GM23338 (cell line): ENCODE measurements at regions not wholly inside any gene's neighbourhood (a gene's known extent, or its start where the extent isn't known, plus 50 kb on each side); places are given as distances from the start of the nearest gene placed in this dataset.

Experiments used
- ATAC-seq: fragments of 200-7000 bp; cut with Tn5 transposase; 3 replicates; pipeline ENCODE4 v1.9.1; 2020
- DNase-seq: peaks from one replicate; pipeline ENCODE4 v3.0.0-alpha.2; 2015; ENCODE audit warnings: low spot score
- H2AFZ ChIP-seq: fragments of 200-600 bp; sonication (generic); 2 replicates; pipeline ENCODE4 v1.8.0; 2016; ENCODE audit warnings: antibody characterized with exemption, mild to moderate bottlenecking, moderate library complexity
- H3F3A ChIP-seq: fragments of 200-600 bp; sonication (generic); replicated peaks from 2 replicates; pipeline ENCODE4 v1.8.0; 2017; ENCODE audit warnings: antibody characterized with exemption, mixed run types, low read depth
- H3K27ac ChIP-seq: fragments of 200-600 bp; sonication (generic); 2 replicates; pipeline ENCODE4 v1.6.1; 2016; ENCODE audit warnings: low read depth
- H3K27me3 ChIP-seq: fragments of 200-600 bp; sonication (generic); 2 replicates; pipeline ENCODE4 v1.8.0; 2016; ENCODE audit warnings: mild to moderate bottlenecking, mixed run types, moderate library complexity; ENCODE audit not compliant: insufficient read depth
- H3K36me3 ChIP-seq: fragments of 200-600 bp; sonication (generic); 2 replicates; pipeline ENCODE4 v1.8.0; 2016; ENCODE audit warnings: mild to moderate bottlenecking; ENCODE audit not compliant: insufficient read depth
- H3K4me1 ChIP-seq: fragments of 200-600 bp; sonication (generic); 2 replicates; pipeline ENCODE4 v1.8.0; 2016; ENCODE audit warnings: mild to moderate bottlenecking, moderate library complexity; ENCODE audit not compliant: insufficient read depth
- H3K4me2 ChIP-seq: fragments of 200-600 bp; sonication (generic); 2 replicates; pipeline ENCODE4 v1.7.1; 2017; ENCODE audit warnings: mixed run types
- H3K4me3 ChIP-seq: fragments of 200-600 bp; sonication (generic); 2 replicates; pipeline ENCODE4 v1.6.1; 2016; ENCODE audit warnings: mixed run types
- H3K79me2 ChIP-seq: fragments of 200-600 bp; sonication (generic); replicated peaks from 2 replicates; pipeline ENCODE4 v1.8.0; 2017; ENCODE audit warnings: mild to moderate bottlenecking; ENCODE audit not compliant: insufficient read depth
- H3K9me2 ChIP-seq: fragments of 200-600 bp; sonication (generic); 2 replicates; pipeline ENCODE4 v1.8.0; 2017; ENCODE audit not compliant: insufficient read depth
- H4K20me1 ChIP-seq: fragments of 200-600 bp; sonication (generic); replicated peaks from 2 replicates; pipeline ENCODE4 v1.8.0; 2017; ENCODE audit warnings: mild to moderate bottlenecking; ENCODE audit not compliant: insufficient read depth
- H3K27ac Mint-ChIP-seq: 2 replicates; pipeline ENCODE4 v1.8.0; 2020; ENCODE audit warnings: inconsistent platforms, mild to moderate bottlenecking, moderate library complexity, mixed read lengths
- H3K27me3 Mint-ChIP-seq: 3 replicates; pipeline ENCODE4 v1.8.0; 2022; ENCODE audit warnings: low read depth, mild to moderate bottlenecking, moderate library complexity, mixed read lengths, inconsistent platforms; ENCODE audit not compliant: insufficient read depth, poor library complexity
- H3K36me3 Mint-ChIP-seq: 3 replicates; pipeline ENCODE4 v1.8.0; 2021; ENCODE audit warnings: low read depth, mild to moderate bottlenecking, inconsistent platforms, moderate library complexity, mixed read lengths
- H3K4me1 Mint-ChIP-seq: 3 replicates; pipeline ENCODE4 v1.8.0; 2020; ENCODE audit warnings: mild to moderate bottlenecking, inconsistent platforms, mixed read lengths
- H3K4me3 Mint-ChIP-seq: 3 replicates; pipeline ENCODE4 v1.8.0; 2021; ENCODE audit warnings: moderate library complexity, mild to moderate bottlenecking, inconsistent platforms, mixed read lengths
- H3K9me3 Mint-ChIP-seq: 3 replicates; pipeline ENCODE4 v1.8.0; 2020; ENCODE audit warnings: moderate library complexity, mild to moderate bottlenecking, inconsistent platforms, mixed read lengths
- CREB1 ChIP-seq: fragments of 250-450 bp; sonication (Bioruptor Pico); IDR thresholded peaks from 2 replicates; pipeline ENCODE4 v1.5.0; 2020; ENCODE audit warnings: low read depth, mild to moderate bottlenecking, moderate library complexity
- EZH2 ChIP-seq: fragments of 200-600 bp; sonication (generic); IDR thresholded peaks from one replicate; pipeline ENCODE4 v1.8.0; 2017; ENCODE audit warnings: antibody characterized with exemption, mild to moderate bottlenecking, low read depth; ENCODE audit not compliant: unreplicated experiment
- EZH2phosphoT487 ChIP-seq: fragments of 200-600 bp; sonication (generic); IDR thresholded peaks from one replicate; pipeline ENCODE4 v1.8.1; 2018; ENCODE audit warnings: antibody characterized with exemption; ENCODE audit not compliant: unreplicated experiment
- JUNB ChIP-seq: IDR thresholded peaks from one replicate; pipeline ENCODE4 v1.6.1; 2016; ENCODE audit warnings: antibody characterized with exemption; ENCODE audit not compliant: unreplicated experiment
- NANOG ChIP-seq: IDR thresholded peaks from 2 replicates; pipeline ENCODE4 v1.6.1; 2016; ENCODE audit warnings: antibody characterized with exemption, borderline replicate concordance
- POLR2AphosphoS5 ChIP-seq: IDR thresholded peaks from 2 replicates; pipeline ENCODE4 v1.6.1; 2016; ENCODE audit warnings: antibody characterized with exemption, low read depth
- STAT1 ChIP-seq: IDR thresholded peaks from one replicate; pipeline ENCODE4 v1.6.1; 2016; ENCODE audit warnings: antibody characterized with exemption; ENCODE audit not compliant: unreplicated experiment
- ZNF114 ChIP-seq: fragments of 250-450 bp; sonication (Bioruptor Pico); IDR thresholded peaks from 2 replicates; pipeline ENCODE4 v1.5.0; 2020; ENCODE audit warnings: mild to moderate bottlenecking, moderate library complexity
- ZNF331 ChIP-seq: fragments of 250-450 bp; sonication (Bioruptor Pico); IDR thresholded peaks from 2 replicates; pipeline ENCODE4 v1.5.0; 2020; ENCODE audit warnings: low read depth, mild to moderate bottlenecking, moderate library complexity
- TF ChIP-seq, protein P1 (sequence below), 2 experiments: fragments of 200-600 bp in 1 of 2; sonication (generic) in 1 of 2; conservative IDR thresholded peaks; 2 replicates each; pipeline versions ENCODE4 v1.5.1 to v1.6.1; 2016 to 2017; ENCODE audit warnings: antibody characterized with exemption in 2 of 2, low read depth in 2 of 2, mild to moderate bottlenecking in 2 of 2, moderate library complexity in 1 of 2
- TF ChIP-seq, protein P2 (sequence below): IDR thresholded peaks from one replicate; pipeline ENCODE4 v1.6.1; 2018; ENCODE audit warnings: antibody characterized with exemption; ENCODE audit not compliant: unreplicated experiment

DNA sequence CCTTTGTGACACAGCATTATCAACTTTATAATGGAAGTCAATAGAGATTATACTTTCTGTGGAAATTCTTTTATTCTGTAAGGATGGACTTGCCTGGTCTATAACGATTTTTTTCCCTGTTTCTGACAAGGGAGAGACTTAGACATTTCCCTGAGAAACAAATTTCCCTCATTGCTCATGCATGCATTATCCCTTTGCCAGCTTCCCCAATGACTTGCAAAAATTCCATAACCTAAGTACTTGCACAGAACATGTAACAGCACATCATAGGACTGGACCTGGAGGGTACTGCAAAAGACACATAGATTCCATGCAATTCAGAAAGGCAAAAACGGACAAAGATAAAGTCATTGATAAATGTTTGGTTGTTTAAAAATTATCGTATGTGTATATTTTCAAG, 166.7 kb downstream of the FHIP1A start:
- no peak for ATAC-seq
- H3K9me3 Mint-ChIP-seq, result no peaks in the 10 kb centered on the region
- H3K4me3 Mint-ChIP-seq, result no peak overlapping the region
- Histone ChIP-seq H3K9me2 (peaks cover 2% of the 10 kb centered on the region; the same call in 1 of the 2 replicates), H3K4me1 (no peaks in the 10 kb centered on the region), H3K27ac (no peak overlapping the region), H3K27me3 (no peaks in the 10 kb centered on the region), H2AFZ (no peak overlapping the region), H3K36me3 (0 out of 2 replicates have a peak, but pooled peaks cover 5% of the 10 kb centered on the region), H3K79me2 (peaks cover 9% of the 10 kb centered on the region), H3F3A (no peaks in the 10 kb centered on the region), H3K4me2 (no peak overlapping the region), H4K20me1 (no peaks in the 10 kb centered on the region; the same call in 1 of the 2 replicates), H3K4me3 (no peak overlapping the region)
- H3K27me3 Mint-ChIP-seq, result peaks cover 2% of the 10 kb centered on the region
- DNase-seq, result no peak
- H3K27ac Mint-ChIP-seq, result no peak overlapping the region
- H3K36me3 Mint-ChIP-seq, result peaks cover 9% of the 10 kb centered on the region; the same call in 2 of the 3 replicates
- TF ChIP-seq NANOG (no peak), POLR2AphosphoS5 (no peak)
- TF ChIP-seq, protein P1, sequence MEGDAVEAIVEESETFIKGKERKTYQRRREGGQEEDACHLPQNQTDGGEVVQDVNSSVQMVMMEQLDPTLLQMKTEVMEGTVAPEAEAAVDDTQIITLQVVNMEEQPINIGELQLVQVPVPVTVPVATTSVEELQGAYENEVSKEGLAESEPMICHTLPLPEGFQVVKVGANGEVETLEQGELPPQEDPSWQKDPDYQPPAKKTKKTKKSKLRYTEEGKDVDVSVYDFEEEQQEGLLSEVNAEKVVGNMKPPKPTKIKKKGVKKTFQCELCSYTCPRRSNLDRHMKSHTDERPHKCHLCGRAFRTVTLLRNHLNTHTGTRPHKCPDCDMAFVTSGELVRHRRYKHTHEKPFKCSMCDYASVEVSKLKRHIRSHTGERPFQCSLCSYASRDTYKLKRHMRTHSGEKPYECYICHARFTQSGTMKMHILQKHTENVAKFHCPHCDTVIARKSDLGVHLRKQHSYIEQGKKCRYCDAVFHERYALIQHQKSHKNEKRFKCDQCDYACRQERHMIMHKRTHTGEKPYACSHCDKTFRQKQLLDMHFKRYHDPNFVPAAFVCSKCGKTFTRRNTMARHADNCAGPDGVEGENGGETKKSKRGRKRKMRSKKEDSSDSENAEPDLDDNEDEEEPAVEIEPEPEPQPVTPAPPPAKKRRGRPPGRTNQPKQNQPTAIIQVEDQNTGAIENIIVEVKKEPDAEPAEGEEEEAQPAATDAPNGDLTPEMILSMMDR (conservative IDR thresholded peaks at IDR 0.05; ENCODE audit: low read depth in 2 of 2), result no peak
- no peaks in the 10 kb centered on the region for H3K4me1 Mint-ChIP-seq

DNA sequence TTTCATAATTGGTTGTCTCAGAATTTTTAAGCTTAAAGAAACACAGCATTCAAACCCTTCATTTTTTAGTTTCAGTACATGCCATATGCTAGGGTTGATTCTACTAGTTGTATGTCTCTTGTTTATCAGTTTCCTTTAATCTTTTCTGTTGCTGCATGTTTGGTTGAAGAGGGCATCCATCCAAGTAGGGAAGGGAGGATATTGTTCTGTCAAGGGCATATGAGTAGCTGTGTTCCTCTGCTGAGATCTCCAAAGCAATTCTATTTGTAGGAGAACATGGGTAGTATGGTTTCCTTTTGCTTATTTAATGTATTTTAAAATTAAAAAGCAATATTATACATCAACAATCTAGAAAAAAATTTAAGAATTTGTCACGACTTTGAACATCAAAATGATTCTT, 167.7 kb downstream of the FHIP1A start:
- H3K36me3 ChIP-seq, result 0 out of 2 replicates have a peak, but pooled peaks cover 5% of the 10 kb centered on the region
- H3K27ac ChIP-seq, result no peak overlapping the region
- H3K9me3 Mint-ChIP-seq, result no peaks in the 10 kb centered on the region
- no peaks in the 10 kb centered on the region for H3K4me1 Mint-ChIP-seq
- H3F3A ChIP-seq, result no peaks in the 10 kb centered on the region
- no peak overlapping the region for H3K4me3 Mint-ChIP-seq
- DNase-seq, result no peak
- no peak for ATAC-seq
- H3K27ac Mint-ChIP-seq, result no peak overlapping the region
- H3K79me2 ChIP-seq, result peaks cover 16% of the 10 kb centered on the region
- peaks cover 2% of the 10 kb centered on the region; the same call in 1 of the 2 replicates for H3K9me2 ChIP-seq
- H2AFZ ChIP-seq, result no peak overlapping the region
- no peak overlapping the region for H3K4me2 ChIP-seq
- H3K27me3 ChIP-seq, result no peaks in the 10 kb centered on the region
- H4K20me1 ChIP-seq, result no peaks in the 10 kb centered on the region; the same call in 1 of the 2 replicates
- no peaks in the 10 kb centered on the region for H3K4me1 ChIP-seq
- peaks cover 9% of the 10 kb centered on the region; the same call in 2 of the 3 replicates for H3K36me3 Mint-ChIP-seq
- peaks cover 2% of the 10 kb centered on the region for H3K27me3 Mint-ChIP-seq
- H3K4me3 ChIP-seq, result no peak overlapping the region
- TF ChIP-seq JUNB (no peak), EZH2 (no peak), NANOG (no peak), ZNF114 (CRISPR knock-in tag) (no peak), CREB1 (CRISPR knock-in tag) (no peak), ZNF331 (CRISPR knock-in tag) (no peak), POLR2AphosphoS5 (no peak), EZH2phosphoT487 (no peak), STAT1 (no peak)
- TF ChIP-seq, protein P1 (conservative IDR thresholded peaks at IDR 0.05; ENCODE audit: low read depth in 2 of 2), result no peak
- TF ChIP-seq, protein P2, sequence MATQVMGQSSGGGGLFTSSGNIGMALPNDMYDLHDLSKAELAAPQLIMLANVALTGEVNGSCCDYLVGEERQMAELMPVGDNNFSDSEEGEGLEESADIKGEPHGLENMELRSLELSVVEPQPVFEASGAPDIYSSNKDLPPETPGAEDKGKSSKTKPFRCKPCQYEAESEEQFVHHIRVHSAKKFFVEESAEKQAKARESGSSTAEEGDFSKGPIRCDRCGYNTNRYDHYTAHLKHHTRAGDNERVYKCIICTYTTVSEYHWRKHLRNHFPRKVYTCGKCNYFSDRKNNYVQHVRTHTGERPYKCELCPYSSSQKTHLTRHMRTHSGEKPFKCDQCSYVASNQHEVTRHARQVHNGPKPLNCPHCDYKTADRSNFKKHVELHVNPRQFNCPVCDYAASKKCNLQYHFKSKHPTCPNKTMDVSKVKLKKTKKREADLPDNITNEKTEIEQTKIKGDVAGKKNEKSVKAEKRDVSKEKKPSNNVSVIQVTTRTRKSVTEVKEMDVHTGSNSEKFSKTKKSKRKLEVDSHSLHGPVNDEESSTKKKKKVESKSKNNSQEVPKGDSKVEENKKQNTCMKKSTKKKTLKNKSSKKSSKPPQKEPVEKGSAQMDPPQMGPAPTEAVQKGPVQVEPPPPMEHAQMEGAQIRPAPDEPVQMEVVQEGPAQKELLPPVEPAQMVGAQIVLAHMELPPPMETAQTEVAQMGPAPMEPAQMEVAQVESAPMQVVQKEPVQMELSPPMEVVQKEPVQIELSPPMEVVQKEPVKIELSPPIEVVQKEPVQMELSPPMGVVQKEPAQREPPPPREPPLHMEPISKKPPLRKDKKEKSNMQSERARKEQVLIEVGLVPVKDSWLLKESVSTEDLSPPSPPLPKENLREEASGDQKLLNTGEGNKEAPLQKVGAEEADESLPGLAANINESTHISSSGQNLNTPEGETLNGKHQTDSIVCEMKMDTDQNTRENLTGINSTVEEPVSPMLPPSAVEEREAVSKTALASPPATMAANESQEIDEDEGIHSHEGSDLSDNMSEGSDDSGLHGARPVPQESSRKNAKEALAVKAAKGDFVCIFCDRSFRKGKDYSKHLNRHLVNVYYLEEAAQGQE, result no peak
